ENCODE measurements at regions not wholly inside any gene's neighbourhood (a gene's known extent, or its start where the extent isn't known, plus 50 kb on each side); places are given as distances from the start of the nearest gene placed in this dataset.

GRCh38 chr3:67883766-67884165 is 229.4 kb upstream of the SUCLG2 start:
- Histone ChIP-seq H3K36me3 (no peaks in the 10 kb centered on the region), H3K27ac (no peak overlapping the region), H3K9ac (ENCODE audit: low read depth in 2 of 2, low read length in 2 of 2) (no peak overlapping the region), H3K4me3 (no peak overlapping the region), H3K4me1 (no peaks in the 10 kb centered on the region), H3K9me3 (no peaks in the 10 kb centered on the region), H3K27me3 (no peaks in the 10 kb centered on the region)
- intact Hi-C loops (cut with DNase I), result no loop called here
- no peak for TF ChIP-seq CTCF (IDR thresholded peaks at IDR 0.05)
- no peak for DNase-seq

GRCh38 chr3:67882981-67883380 is 228.6 kb upstream of the SUCLG2 start:
- TF ChIP-seq CTCF (IDR thresholded peaks at IDR 0.05), result no peak
- Histone ChIP-seq H3K27me3 (no peaks in the 10 kb centered on the region), H3K9ac (ENCODE audit: low read depth in 2 of 2, low read length in 2 of 2) (no peak overlapping the region), H3K27ac (no peak overlapping the region), H3K9me3 (no peaks in the 10 kb centered on the region), H3K36me3 (no peaks in the 10 kb centered on the region), H3K4me3 (no peak overlapping the region), H3K4me1 (no peaks in the 10 kb centered on the region)
- no peak for DNase-seq
- intact Hi-C loops (cut with DNase I), result no loop called here

DNA sequence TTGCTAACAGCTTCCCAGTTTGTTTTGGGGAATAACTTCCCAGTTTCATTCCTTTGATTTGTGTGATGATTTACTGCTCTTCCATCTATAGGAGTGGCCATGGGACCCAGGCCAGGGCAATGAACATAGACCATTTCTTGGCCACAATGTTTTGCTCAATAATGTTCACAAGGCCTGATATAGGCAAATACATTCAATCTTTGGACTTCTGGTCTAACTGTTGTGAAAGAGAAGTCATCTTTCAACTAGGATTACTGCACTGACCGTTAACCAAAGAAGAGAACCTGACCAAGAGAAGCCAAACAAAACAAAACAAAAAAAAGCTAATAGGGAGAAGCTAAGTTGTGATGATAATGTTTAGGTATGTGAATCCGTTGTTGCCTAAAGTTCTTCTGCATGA is 221.8 kb upstream of the SUCLG2 start:
- H3K4me3 ChIP-seq, result no peak overlapping the region
- no peak for DNase-seq
- H3K27me3 ChIP-seq, result no peaks in the 10 kb centered on the region
- H3K4me1 ChIP-seq, result no peaks in the 10 kb centered on the region
- intact Hi-C loops (cut with DNase I), result no loop called here
- H3K9ac ChIP-seq (ENCODE audit: low read depth in 2 of 2, low read length in 2 of 2), result no peak overlapping the region
- TF ChIP-seq CTCF (IDR thresholded peaks at IDR 0.05), result no peak
- no peaks in the 10 kb centered on the region for H3K9me3 ChIP-seq
- H3K36me3 ChIP-seq, result no peaks in the 10 kb centered on the region
- H3K27ac ChIP-seq, result no peak overlapping the region

GRCh38 chr3:67875858-67876257 is 221.4 kb upstream of the SUCLG2 start:
- Histone ChIP-seq H3K9ac (ENCODE audit: low read depth in 2 of 2, low read length in 2 of 2) (no peak overlapping the region), H3K27ac (no peak overlapping the region), H3K4me3 (no peak overlapping the region), H3K36me3 (no peaks in the 10 kb centered on the region), H3K27me3 (no peaks in the 10 kb centered on the region), H3K4me1 (no peaks in the 10 kb centered on the region), H3K9me3 (no peaks in the 10 kb centered on the region)
- intact Hi-C loops (cut with DNase I), result no loop called here
- no peak for DNase-seq
- no peak for TF ChIP-seq CTCF (IDR thresholded peaks at IDR 0.05)

- no peaks in the 10 kb centered on the region for H3K9me3 ChIP-seq
- H3K27ac ChIP-seq, result no peak overlapping the region
- intact Hi-C loops (cut with DNase I), result no loop called here
- no peaks in the 10 kb centered on the region for H3K27me3 ChIP-seq
- no peak overlapping the region for H3K4me3 ChIP-seq
- no peaks in the 10 kb centered on the region for H3K36me3 ChIP-seq
- DNase-seq, result no peak
- H3K4me1 ChIP-seq, result no peaks in the 10 kb centered on the region
- no peak for TF ChIP-seq CTCF (IDR thresholded peaks at IDR 0.05)
- H3K9ac ChIP-seq (ENCODE audit: low read depth in 2 of 2, low read length in 2 of 2), result no peak overlapping the region
Measured at GRCh38 chr3:67875338-67875737, 220.9 kb upstream of the SUCLG2 start.

DNA sequence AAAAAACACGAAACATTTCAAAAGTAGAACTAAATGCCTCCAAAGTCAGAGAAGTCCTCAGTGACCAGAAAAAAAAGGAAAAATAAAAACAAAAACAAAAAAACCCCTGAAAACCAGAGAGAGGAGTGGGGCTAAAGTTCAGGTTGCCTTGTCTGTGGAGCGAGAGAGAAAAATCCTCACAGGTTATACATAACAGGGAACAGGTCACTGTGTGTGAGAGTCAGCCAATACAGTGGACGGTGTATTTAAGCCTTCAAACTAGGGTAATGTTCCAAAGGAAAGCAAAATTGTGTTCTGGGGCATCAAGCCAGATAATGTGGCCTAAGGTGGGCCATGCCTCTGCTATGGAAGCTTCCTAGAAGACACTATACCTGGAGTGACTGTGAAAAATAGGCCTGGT is 216.1 kb upstream of the SUCLG2 start:
- H3K9me3 ChIP-seq, result no peaks in the 10 kb centered on the region
- DNase-seq, result no peak
- no peaks in the 10 kb centered on the region for H3K27me3 ChIP-seq
- no peak overlapping the region for H3K4me3 ChIP-seq
- intact Hi-C loops (cut with DNase I), result no loop called here
- TF ChIP-seq CTCF (IDR thresholded peaks at IDR 0.05), result no peak
- H3K4me1 ChIP-seq, result no peaks in the 10 kb centered on the region
- no peaks in the 10 kb centered on the region for H3K36me3 ChIP-seq
- H3K9ac ChIP-seq (ENCODE audit: low read depth in 2 of 2, low read length in 2 of 2), result no peak overlapping the region
- no peak overlapping the region for H3K27ac ChIP-seq

All from colonic mucosa (tissue), 4 donors.